ENCODE measurements at regions not wholly inside any gene's neighbourhood (a gene's known extent, or its start where the extent isn't known, plus 50 kb on each side); places are given as distances from the start of the nearest gene placed in this dataset.

DNA sequence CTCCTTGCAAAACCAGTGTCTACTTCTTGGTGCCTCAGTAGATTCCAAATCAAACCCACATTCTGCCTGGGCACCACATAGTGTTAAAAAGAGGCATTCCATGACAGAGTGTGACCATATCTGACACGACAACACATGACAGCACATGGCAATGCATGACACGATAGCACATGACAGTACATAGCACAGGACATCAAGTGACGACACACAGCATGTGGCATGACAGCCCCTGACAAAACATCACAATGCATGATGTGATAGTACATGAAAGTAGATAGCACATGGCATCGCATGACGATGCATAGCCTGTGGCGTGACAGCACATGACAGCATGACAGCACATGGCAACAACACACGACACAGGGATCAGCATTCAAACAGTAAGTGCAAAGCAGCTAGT lies 845.9 kb upstream of the SALL3 start:
- Histone ChIP-seq H3K4me3 (no peak overlapping the region), H3K4me1 (no peaks in the 10 kb centered on the region), H3K9me3 (no peaks in the 10 kb centered on the region), H3K36me3 (no peaks in the 10 kb centered on the region), H3K27me3 (no peaks in the 10 kb centered on the region), H3K27ac (no peak overlapping the region)
- TF ChIP-seq, protein P1, sequence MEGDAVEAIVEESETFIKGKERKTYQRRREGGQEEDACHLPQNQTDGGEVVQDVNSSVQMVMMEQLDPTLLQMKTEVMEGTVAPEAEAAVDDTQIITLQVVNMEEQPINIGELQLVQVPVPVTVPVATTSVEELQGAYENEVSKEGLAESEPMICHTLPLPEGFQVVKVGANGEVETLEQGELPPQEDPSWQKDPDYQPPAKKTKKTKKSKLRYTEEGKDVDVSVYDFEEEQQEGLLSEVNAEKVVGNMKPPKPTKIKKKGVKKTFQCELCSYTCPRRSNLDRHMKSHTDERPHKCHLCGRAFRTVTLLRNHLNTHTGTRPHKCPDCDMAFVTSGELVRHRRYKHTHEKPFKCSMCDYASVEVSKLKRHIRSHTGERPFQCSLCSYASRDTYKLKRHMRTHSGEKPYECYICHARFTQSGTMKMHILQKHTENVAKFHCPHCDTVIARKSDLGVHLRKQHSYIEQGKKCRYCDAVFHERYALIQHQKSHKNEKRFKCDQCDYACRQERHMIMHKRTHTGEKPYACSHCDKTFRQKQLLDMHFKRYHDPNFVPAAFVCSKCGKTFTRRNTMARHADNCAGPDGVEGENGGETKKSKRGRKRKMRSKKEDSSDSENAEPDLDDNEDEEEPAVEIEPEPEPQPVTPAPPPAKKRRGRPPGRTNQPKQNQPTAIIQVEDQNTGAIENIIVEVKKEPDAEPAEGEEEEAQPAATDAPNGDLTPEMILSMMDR (IDR thresholded peaks at IDR 0.05): no peak
- no peak for TF ChIP-seq POLR2A (IDR thresholded peaks at IDR 0.05)
- DNase-seq: no peak

DNA sequence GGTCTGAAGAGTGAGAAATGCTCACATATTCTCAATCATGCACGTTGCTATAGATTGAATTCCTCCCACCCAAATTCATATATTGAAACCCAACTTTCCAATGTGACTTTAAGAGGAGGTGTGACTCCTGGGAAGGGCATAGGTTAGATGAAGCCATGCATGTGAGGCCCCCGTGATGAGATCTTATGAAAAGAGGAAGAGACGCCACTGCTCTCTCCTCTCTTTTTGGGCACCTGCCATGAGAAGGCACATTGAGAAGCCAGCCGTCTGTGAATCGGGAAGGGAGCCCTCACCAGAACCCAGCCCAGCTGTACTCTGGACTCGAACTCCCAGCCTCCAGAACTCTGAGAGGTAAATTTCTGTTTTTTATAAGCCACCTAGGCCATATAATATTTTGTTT lies 842.6 kb upstream of the SALL3 start:
- no peak for TF ChIP-seq POLR2A (IDR thresholded peaks at IDR 0.05)
- TF ChIP-seq, protein P1 (IDR thresholded peaks at IDR 0.05): no peak
- no peaks in the 10 kb centered on the region for H3K36me3 ChIP-seq
- no peaks in the 10 kb centered on the region for H3K4me1 ChIP-seq
- DNase-seq: no peak
- no peak overlapping the region for H3K27ac ChIP-seq
- no peak overlapping the region for H3K4me3 ChIP-seq
- H3K27me3 ChIP-seq: no peaks in the 10 kb centered on the region
- H3K9me3 ChIP-seq: no peaks in the 10 kb centered on the region

DNA sequence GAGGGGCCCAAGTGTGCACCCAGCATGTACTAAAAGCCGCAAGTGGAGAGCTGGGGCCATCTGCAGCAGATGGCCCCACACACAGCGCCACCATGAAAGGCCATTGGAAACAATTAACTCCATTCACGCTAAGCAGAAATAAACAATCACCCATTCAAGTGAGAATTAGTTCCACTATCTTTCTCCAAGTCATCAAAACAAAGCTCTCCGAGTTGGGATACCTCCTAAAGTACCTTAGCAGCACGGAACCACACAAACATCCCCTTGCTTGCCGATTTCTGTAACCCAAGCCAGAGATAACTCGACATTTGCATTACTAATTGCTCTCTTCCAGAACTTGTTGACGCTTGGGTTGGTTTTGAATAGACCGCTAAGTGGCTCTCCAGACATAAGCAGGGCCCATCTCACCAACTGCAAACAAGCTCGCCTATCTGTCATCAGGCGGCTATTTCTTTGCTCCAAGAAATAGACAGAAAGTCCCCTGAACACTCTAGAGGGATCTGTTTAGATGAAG lies 840.6 kb upstream of the SALL3 start:
- DNase-seq: no peak
- TF ChIP-seq POLR2A (IDR thresholded peaks at IDR 0.05): no peak
- TF ChIP-seq, protein P1 (IDR thresholded peaks at IDR 0.05): no peak
- H3K4me3 ChIP-seq: no peak overlapping the region

DNA sequence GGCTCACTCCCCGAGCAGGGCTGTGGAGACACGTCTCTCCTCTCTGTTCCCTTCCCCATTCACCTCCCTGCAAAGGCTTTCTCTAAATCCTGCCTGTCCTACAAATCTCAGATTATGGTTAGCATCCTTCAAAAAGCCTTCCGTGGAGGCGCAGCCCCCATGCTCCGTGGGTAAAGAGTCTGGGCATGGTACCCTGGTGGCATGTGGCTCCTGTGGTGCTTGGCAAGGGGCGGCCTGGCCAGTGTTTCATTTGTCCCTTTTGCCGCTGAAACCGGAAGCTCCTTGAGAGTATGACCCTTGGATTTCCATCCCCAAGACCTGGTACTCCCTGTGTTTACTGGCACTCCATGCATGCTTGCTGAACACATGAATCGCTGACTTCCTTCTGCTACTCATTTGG lies 839.3 kb upstream of the SALL3 start:
- no peak overlapping the region for H3K4me3 ChIP-seq
- no peaks in the 10 kb centered on the region for H3K27me3 ChIP-seq
- TF ChIP-seq, protein P1 (IDR thresholded peaks at IDR 0.05): no peak
- TF ChIP-seq POLR2A (IDR thresholded peaks at IDR 0.05): no peak
- H3K9me3 ChIP-seq: no peaks in the 10 kb centered on the region
- no peaks in the 10 kb centered on the region for H3K36me3 ChIP-seq
- DNase-seq: no peak
- H3K4me1 ChIP-seq: no peaks in the 10 kb centered on the region
- H3K27ac ChIP-seq: no peak overlapping the region

More for the DNA sequence above, 840.6 kb upstream of the SALL3 start:
- Histone ChIP-seq H3K36me3 (no peaks in the 10 kb centered on the region), H3K27ac (no peak overlapping the region), H3K9me3 (no peaks in the 10 kb centered on the region), H3K4me1 (no peaks in the 10 kb centered on the region), H3K27me3 (no peaks in the 10 kb centered on the region)

DNA sequence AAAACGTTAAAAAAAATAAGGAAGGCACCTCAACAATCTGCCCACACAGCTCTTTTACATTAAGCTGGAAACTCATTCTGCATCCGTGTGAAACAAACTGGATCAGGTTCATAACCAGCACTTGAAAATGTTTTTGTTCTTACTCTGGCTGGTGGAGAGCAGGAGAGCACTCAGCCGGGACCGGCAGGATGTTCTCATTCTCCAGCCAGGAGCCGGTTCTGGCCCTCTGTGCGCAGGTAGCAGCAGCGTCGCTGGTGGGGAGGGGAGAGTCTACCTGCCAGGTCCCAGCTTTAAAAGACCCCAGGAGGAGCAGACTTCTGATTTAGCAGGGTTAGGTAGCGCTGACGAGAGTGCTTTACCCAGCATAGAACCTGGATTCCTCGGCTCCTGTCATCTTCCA lies 834.9 kb upstream of the SALL3 start:
- Histone ChIP-seq H3K27ac (no peak overlapping the region), H3K9me3 (no peaks in the 10 kb centered on the region), H3K4me3 (no peak overlapping the region)

More for the DNA sequence above, 834.9 kb upstream of the SALL3 start:
- no peak for DNase-seq
- TF ChIP-seq POLR2A (IDR thresholded peaks at IDR 0.05): no peak
- TF ChIP-seq, protein P1 (IDR thresholded peaks at IDR 0.05): no peak
- Histone ChIP-seq H3K36me3 (no peaks in the 10 kb centered on the region), H3K4me1 (no peaks in the 10 kb centered on the region), H3K27me3 (no peaks in the 10 kb centered on the region)
